Right lobe of liver (tissue), 4 donors: ENCODE measurements at regions not wholly inside any gene's neighbourhood (a gene's known extent, or its start where the extent isn't known, plus 50 kb on each side); places are given as distances from the start of the nearest gene placed in this dataset.

Experiments
- CTCF ChIP-seq, 4 donors: fragments of 200-600 bp in 3 of 4; fragments of 450-650 bp in 1 of 4; IDR thresholded peaks; one replicate each; pipeline versions ENCODE4 v1.5.1 to v1.8.0; 2016 to 2022; ENCODE audit warnings: antibody characterized with exemption in 4 of 4, mild to moderate bottlenecking in 2 of 4
- POLR2A ChIP-seq: fragments of 450-650 bp; IDR thresholded peaks from one replicate; pipeline ENCODE4 v1.6.1; 2017; ENCODE audit warnings: antibody characterized with exemption, mild to moderate bottlenecking
- donor health status: DM: no; HTN: no; CAD: no.
- donor health status: DM: no; HTN: no; CAD: no.
- donor health status: DM: no; HTN: yes; CAD: no.

GRCh38 chr10:3861795-3862194, 76.8 kb upstream of the KLF6 start:
- TF ChIP-seq CTCF (IDR thresholded peaks at IDR 0.05) (no peak), POLR2A (no peak)
